Bronchial epithelial cell (primary cell): ENCODE measurements at regions not wholly inside any gene's neighbourhood (a gene's known extent, or its start where the extent isn't known, plus 50 kb on each side); places are given as distances from the start of the nearest gene placed in this dataset.

Experiments
- DNase-seq: peaks from one replicate; pipeline ENCODE4 v3.0.0-alpha.2; 2010; ENCODE audit warnings: low read depth
- FAIRE-seq: peaks from 2 replicates; lab custom pipeline; 2011; peaks lifted over from hg19 to GRCh38; lab: Jason Lieb, UNC
- H3K27me3 ChIP-seq: 2 replicates; pipeline ENCODE4 v1.5.1; 2011; ENCODE audit warnings: low read length; ENCODE audit not compliant: control insufficient read depth, insufficient read depth
- H3K36me3 ChIP-seq: 2 replicates; pipeline ENCODE4 v1.5.1; 2011; ENCODE audit warnings: low read length; ENCODE audit not compliant: control insufficient read depth, insufficient read depth
- H3K4me3 ChIP-seq: 2 replicates; pipeline ENCODE4 v1.5.1; 2011; ENCODE audit warnings: mild to moderate bottlenecking, low read depth, low read length, control low read depth
- TF ChIP-seq, protein P1 (sequence below): IDR thresholded peaks from 2 replicates; pipeline ENCODE4 v1.5.1; 2011; ENCODE audit warnings: mild to moderate bottlenecking, moderate library complexity, low read length, control low read depth, inconsistent platforms; ENCODE audit not compliant: insufficient read depth, severe bottlenecking

- DNase-seq (no peak), FAIRE-seq (no peak)
- TF ChIP-seq, protein P1, sequence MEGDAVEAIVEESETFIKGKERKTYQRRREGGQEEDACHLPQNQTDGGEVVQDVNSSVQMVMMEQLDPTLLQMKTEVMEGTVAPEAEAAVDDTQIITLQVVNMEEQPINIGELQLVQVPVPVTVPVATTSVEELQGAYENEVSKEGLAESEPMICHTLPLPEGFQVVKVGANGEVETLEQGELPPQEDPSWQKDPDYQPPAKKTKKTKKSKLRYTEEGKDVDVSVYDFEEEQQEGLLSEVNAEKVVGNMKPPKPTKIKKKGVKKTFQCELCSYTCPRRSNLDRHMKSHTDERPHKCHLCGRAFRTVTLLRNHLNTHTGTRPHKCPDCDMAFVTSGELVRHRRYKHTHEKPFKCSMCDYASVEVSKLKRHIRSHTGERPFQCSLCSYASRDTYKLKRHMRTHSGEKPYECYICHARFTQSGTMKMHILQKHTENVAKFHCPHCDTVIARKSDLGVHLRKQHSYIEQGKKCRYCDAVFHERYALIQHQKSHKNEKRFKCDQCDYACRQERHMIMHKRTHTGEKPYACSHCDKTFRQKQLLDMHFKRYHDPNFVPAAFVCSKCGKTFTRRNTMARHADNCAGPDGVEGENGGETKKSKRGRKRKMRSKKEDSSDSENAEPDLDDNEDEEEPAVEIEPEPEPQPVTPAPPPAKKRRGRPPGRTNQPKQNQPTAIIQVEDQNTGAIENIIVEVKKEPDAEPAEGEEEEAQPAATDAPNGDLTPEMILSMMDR = no peak
- Histone ChIP-seq H3K4me3 (no peak overlapping the region), H3K36me3 (no peaks in the 10 kb centered on the region), H3K27me3 (no peaks in the 10 kb centered on the region)
Observed at GRCh38 chr4:159606835-159607234, 504.0 kb downstream of the RAPGEF2 start.

GRCh38 chr4:159607809-159608208, 504.9 kb downstream of the RAPGEF2 start:
- FAIRE-seq (no peak), DNase-seq (no peak)
- Histone ChIP-seq H3K36me3 (no peaks in the 10 kb centered on the region), H3K27me3 (no peaks in the 10 kb centered on the region), H3K4me3 (no peak overlapping the region)
- TF ChIP-seq, protein P1 = no peak

DNA sequence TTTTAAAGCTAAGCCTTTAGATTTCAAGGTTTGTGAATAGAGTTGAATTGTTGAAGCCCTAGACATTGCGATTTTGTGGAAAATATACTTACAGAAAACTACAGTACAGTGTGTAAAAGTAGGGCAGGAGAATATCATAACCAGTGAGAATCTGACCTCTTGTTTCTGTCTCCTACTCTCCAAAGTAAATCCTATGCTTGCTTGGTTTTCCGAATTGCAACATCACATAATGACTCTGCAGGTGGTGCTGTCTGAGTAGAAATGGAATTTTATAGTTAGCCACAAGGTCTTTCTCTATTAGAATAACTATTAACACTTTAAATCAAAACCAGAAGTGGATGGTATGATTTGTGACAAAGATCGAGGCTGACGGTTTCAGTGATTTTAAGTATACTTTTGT, 505.6 kb downstream of the RAPGEF2 start:
- TF ChIP-seq, protein P1 = no peak
- H3K4me3 ChIP-seq = no peak overlapping the region
- no peaks in the 10 kb centered on the region for H3K36me3 ChIP-seq
- DNase-seq (peak; percentile 7), FAIRE-seq (no peak)
- H3K27me3 ChIP-seq = no peaks in the 10 kb centered on the region

DNA sequence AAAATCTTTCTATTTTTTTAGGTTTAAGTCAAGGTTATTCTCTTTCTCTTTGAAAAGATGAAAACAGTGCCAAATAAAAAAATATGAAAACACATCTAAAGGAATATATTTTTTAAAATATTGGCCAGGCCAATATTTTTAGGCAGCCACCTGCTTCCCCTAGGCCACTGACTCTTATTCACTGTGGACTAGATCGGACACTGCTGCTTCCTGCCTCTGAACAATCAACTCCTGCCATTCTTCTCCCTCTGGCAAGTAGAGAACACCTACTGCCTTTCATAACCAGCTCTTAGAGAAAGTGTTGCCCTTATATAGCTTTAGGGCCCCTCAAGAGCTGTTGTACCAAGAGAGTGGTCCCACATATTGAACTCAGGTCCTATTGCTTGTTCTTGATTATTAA, 529.2 kb downstream of the RAPGEF2 start:
- no peaks in the 10 kb centered on the region for H3K27me3 ChIP-seq
- DNase-seq = no peak
- H3K36me3 ChIP-seq = no peaks in the 10 kb centered on the region
- FAIRE-seq = no peak
- TF ChIP-seq, protein P1 = no peak
- no peak overlapping the region for H3K4me3 ChIP-seq

GRCh38 chr4:159639671-159640323, 536.9 kb downstream of the RAPGEF2 start:
- TF ChIP-seq, protein P1 = no peak
- Histone ChIP-seq H3K4me3 (no peak overlapping the region), H3K27me3 (no peaks in the 10 kb centered on the region), H3K36me3 (no peaks in the 10 kb centered on the region)
- FAIRE-seq (no peak), DNase-seq (peak; percentile 20)

- Histone ChIP-seq H3K4me3 (no peak overlapping the region), H3K36me3 (no peaks in the 10 kb centered on the region), H3K27me3 (no peaks in the 10 kb centered on the region)
- TF ChIP-seq, protein P1 = no peak
- FAIRE-seq (no peak), DNase-seq (no peak)
Observed at GRCh38 chr4:159649237-159649636, 546.4 kb downstream of the RAPGEF2 start.
